ENCODE measurements at regions not wholly inside any gene's neighbourhood (a gene's known extent, or its start where the extent isn't known, plus 50 kb on each side); places are given as distances from the start of the nearest gene placed in this dataset.

GRCh38 chr10:47190301-47190700 lies 109.7 kb upstream of the GDF10 start:
- no TSS peak for BruUV-seq (replicated peaks)
- intact Hi-C loops (cut with micrococcal nuclease; ENCODE audit: unreplicated experiment) = loop anchor here (10.0 kb wide), 1 partner anchor 146 kb away; no protein-coding TSS in a partner anchor
- CTCF ChIA-PET = no interaction called here
- no peak overlapping the region for H3K4me3 Mint-ChIP-seq (ENCODE audit: low read depth, unreplicated experiment)
- peaks cover 8% of the 10 kb centered on the region for H3K4me1 Mint-ChIP-seq (ENCODE audit: low read depth, unreplicated experiment)
- TF ChIP-seq, protein P1, sequence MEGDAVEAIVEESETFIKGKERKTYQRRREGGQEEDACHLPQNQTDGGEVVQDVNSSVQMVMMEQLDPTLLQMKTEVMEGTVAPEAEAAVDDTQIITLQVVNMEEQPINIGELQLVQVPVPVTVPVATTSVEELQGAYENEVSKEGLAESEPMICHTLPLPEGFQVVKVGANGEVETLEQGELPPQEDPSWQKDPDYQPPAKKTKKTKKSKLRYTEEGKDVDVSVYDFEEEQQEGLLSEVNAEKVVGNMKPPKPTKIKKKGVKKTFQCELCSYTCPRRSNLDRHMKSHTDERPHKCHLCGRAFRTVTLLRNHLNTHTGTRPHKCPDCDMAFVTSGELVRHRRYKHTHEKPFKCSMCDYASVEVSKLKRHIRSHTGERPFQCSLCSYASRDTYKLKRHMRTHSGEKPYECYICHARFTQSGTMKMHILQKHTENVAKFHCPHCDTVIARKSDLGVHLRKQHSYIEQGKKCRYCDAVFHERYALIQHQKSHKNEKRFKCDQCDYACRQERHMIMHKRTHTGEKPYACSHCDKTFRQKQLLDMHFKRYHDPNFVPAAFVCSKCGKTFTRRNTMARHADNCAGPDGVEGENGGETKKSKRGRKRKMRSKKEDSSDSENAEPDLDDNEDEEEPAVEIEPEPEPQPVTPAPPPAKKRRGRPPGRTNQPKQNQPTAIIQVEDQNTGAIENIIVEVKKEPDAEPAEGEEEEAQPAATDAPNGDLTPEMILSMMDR (IDR thresholded peaks at IDR 0.05; ENCODE audit: unreplicated experiment) = no peak
- no peak for DNase-seq
- H3K27me3 Mint-ChIP-seq (ENCODE audit: unreplicated experiment) = peaks cover 11% of the 10 kb centered on the region
- H3K36me3 Mint-ChIP-seq (ENCODE audit: insufficient read depth, unreplicated experiment) = no peaks in the 10 kb centered on the region
- H3K27ac Mint-ChIP-seq (ENCODE audit: unreplicated experiment) = no peak overlapping the region
- H3K9me3 Mint-ChIP-seq (ENCODE audit: low read depth, unreplicated experiment) = no peaks in the 10 kb centered on the region

DNA sequence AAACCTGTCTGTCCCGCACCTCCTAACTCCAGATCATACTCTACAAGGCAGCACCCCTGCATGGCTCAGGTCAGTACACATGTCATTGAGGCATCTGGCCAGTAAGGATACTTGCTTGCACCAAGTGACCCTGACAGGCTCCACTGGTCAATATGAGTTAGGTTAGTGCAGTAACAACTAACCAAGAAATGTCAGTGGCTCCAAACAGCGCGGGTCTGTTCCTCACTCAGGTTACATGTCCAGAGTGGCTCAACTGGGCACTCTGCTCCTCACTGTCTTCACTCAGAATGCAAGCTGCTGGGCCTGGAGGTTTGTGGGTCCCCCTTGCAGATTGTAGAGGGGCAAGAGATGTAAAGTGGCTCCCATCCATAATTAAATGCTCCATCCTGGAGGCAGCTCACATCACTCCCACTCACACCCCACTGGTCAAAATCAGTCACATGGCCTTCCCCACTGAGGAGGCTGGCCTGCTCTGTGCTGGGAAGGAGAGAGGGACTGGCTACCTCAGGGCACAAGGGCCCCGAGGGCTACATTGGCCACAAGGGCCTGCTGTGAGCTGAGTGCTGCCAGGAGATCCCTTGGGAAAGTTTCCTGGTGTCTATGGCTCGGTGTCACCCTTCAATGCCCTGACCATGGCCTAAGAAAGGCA lies 109.1 kb upstream of the GDF10 start:
- no TSS peak for BruUV-seq (replicated peaks)
- Mint-ChIP-seq H3K27me3 (ENCODE audit: unreplicated experiment) (peaks cover 11% of the 10 kb centered on the region), H3K4me1 (ENCODE audit: low read depth, unreplicated experiment) (peaks cover 8% of the 10 kb centered on the region), H3K36me3 (ENCODE audit: insufficient read depth, unreplicated experiment) (no peaks in the 10 kb centered on the region), H3K9me3 (ENCODE audit: low read depth, unreplicated experiment) (no peaks in the 10 kb centered on the region), H3K27ac (ENCODE audit: unreplicated experiment) (no peak overlapping the region), H3K4me3 (ENCODE audit: low read depth, unreplicated experiment) (no peak overlapping the region)
- TF ChIP-seq, protein P1 (IDR thresholded peaks at IDR 0.05; ENCODE audit: unreplicated experiment) = no peak
- CTCF ChIA-PET = no interaction called here
- intact Hi-C loops (cut with micrococcal nuclease; ENCODE audit: unreplicated experiment) = loop anchor here (10.0 kb wide), 1 partner anchor 146 kb away; no protein-coding TSS in a partner anchor
- DNase-seq = no peak

DNA sequence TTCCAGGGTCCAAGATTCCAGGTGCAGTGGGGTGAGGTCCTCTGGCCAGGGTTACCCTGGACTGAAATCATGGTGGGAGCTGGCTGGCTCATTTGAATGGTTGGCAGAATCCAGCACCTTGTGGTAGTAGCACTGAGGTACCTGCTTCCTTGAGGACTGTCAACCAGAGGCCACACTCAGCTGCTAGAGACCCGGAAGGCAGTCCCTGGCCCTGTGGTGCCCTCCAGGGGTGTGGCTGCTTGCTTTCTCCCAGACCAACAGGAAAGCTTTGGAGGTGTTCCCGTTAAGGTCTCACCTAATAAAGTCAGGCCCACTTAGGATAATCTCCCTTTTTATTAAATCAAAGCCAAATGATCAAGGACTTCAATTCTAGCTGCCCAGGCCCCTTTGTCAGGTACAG lies 107.7 kb upstream of the GDF10 start:
- BruUV-seq (replicated peaks) = no TSS peak
- H3K4me3 Mint-ChIP-seq (ENCODE audit: low read depth, unreplicated experiment) = no peak overlapping the region
- peaks cover 8% of the 10 kb centered on the region for H3K4me1 Mint-ChIP-seq (ENCODE audit: low read depth, unreplicated experiment)
- intact Hi-C loops (cut with micrococcal nuclease; ENCODE audit: unreplicated experiment) = loop anchor here (10.0 kb wide), 1 partner anchor 147 kb away; no protein-coding TSS in a partner anchor
- peak; percentile 32 for DNase-seq
- H3K27ac Mint-ChIP-seq (ENCODE audit: unreplicated experiment) = no peak overlapping the region
- H3K36me3 Mint-ChIP-seq (ENCODE audit: insufficient read depth, unreplicated experiment) = no peaks in the 10 kb centered on the region
- peaks cover 10% of the 10 kb centered on the region for H3K27me3 Mint-ChIP-seq (ENCODE audit: unreplicated experiment)
- CTCF ChIA-PET = interaction anchor here (1.1 to 1.3 kb wide), 3 partner anchors 25 to 145 kb away, joined by 3 to 11 read pairs (median 3); no protein-coding TSS in a partner anchor
- TF ChIP-seq, protein P1 (IDR thresholded peaks at IDR 0.05; ENCODE audit: unreplicated experiment) = no peak
- no peaks in the 10 kb centered on the region for H3K9me3 Mint-ChIP-seq (ENCODE audit: low read depth, unreplicated experiment)

DNA sequence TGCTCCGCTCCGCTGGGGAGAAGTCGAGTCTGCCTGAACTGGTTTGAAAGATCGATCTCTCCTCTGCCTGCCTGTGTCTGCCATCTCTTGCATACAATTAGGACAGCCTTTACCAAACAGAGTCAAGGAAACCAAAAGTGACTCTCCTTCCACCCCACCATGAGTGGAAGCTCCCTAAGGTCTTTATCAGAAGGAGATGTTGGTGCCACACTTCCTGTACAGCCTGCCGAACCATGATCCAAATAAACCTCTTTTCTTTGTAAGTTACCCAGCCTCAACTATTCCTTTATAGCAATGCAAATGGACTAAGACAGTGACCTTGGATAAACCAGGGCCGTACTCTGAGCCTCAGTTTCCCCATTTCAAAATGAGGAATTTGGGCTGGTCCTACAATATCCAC lies 106.3 kb upstream of the GDF10 start:
- H3K9me3 Mint-ChIP-seq (ENCODE audit: low read depth, unreplicated experiment) = no peaks in the 10 kb centered on the region
- CTCF ChIA-PET = no interaction called here
- no peaks in the 10 kb centered on the region for H3K27me3 Mint-ChIP-seq (ENCODE audit: unreplicated experiment)
- H3K4me1 Mint-ChIP-seq (ENCODE audit: low read depth, unreplicated experiment) = peaks cover 8% of the 10 kb centered on the region
- TF ChIP-seq, protein P1 (IDR thresholded peaks at IDR 0.05; ENCODE audit: unreplicated experiment) = no peak
- no peak overlapping the region for H3K4me3 Mint-ChIP-seq (ENCODE audit: low read depth, unreplicated experiment)
- no peak for DNase-seq
- BruUV-seq (replicated peaks) = no TSS peak
- no peak overlapping the region for H3K27ac Mint-ChIP-seq (ENCODE audit: unreplicated experiment)
- intact Hi-C loops (cut with micrococcal nuclease; ENCODE audit: unreplicated experiment) = loop anchor here (10.0 kb wide), 1 partner anchor 149 kb away; no protein-coding TSS in a partner anchor
- no peaks in the 10 kb centered on the region for H3K36me3 Mint-ChIP-seq (ENCODE audit: insufficient read depth, unreplicated experiment)

All from Calu3 (cell line).